Adrenal gland (tissue), 9 donors: ENCODE measurements at regions not wholly inside any gene's neighbourhood (a gene's known extent, or its start where the extent isn't known, plus 50 kb on each side); places are given as distances from the start of the nearest gene placed in this dataset.

Experiments used
- DNase-seq, 7 donors: peaks; one replicate each; pipeline ENCODE4 v3.0.0-alpha.2; 2019 to 2020
- H3K27ac ChIP-seq, 5 donors: fragments of 200-600 bp; sonication (generic) in 4 of 5; 1 replicate in 3 of 5; 2 replicates in 2 of 5; pipeline versions ENCODE4 v1.5.1 to v1.8.0; 2016 to 2020; ENCODE audit warnings: mild to moderate bottlenecking in 1 of 5
- H3K27me3 ChIP-seq: fragments of 200-600 bp; 2 replicates; pipeline ENCODE4 v1.8.0; 2021
- H3K36me3 ChIP-seq, 2 donors: fragments of 200-600 bp; replicated peaks in 1 of 2; 1 replicate in 1 of 2; 2 replicates in 1 of 2; pipeline versions ENCODE4 v1.5.1 to v1.8.0; 2018 to 2022
- H3K4me1 ChIP-seq, 2 donors: fragments of 200-600 bp; replicated peaks in 1 of 2; 1 replicate in 1 of 2; 2 replicates in 1 of 2; pipeline versions ENCODE4 v1.5.1 to v1.8.0; 2018 to 2021
- H3K4me3 ChIP-seq, 4 donors: fragments of 200-600 bp; sonication (generic) in 3 of 4; one replicate each; pipeline ENCODE4 v1.5.1; 2016 to 2018
- H3K9me3 ChIP-seq, 3 donors: fragments of 200-600 bp; sonication (generic) in 1 of 3; replicated peaks in 1 of 3; 1 replicate in 2 of 3; 2 replicates in 1 of 3; pipeline versions ENCODE4 v1.5.1 to v1.8.0; 2016 to 2021
- POLR2A ChIP-seq, 2 donors: fragments of 450-650 bp; IDR thresholded peaks; one replicate each; pipeline ENCODE4 v1.6.1; 2017; ENCODE audit warnings: antibody characterized with exemption in 2 of 2, mild to moderate bottlenecking in 2 of 2, moderate library complexity in 1 of 2
- WGBS, 4 donors: extraction: QIAGEN DNeasy Blood & Tissue Kit in 2 of 4; methylation state at CpG; one replicate each; pipeline versions ENCODE4 v1.1.5 to v1.1.7; 2013 to 2017; 5-methylcytosine and 5-hydroxymethylcytosine counted together
- intact Hi-C, 2 donors: fragments of 100-400 bp; cut with DNase I; formaldehyde crosslinking; loops; one replicate each; pipeline versions ENCODE4 v1.14.1 to v1.15.0; 2022 to 2023
- TF ChIP-seq, protein P1 (sequence below), 6 experiments: fragments of 450-650 bp in 4 of 6; fragments of 200-600 bp in 2 of 6; sonication (generic) in 1 of 6; IDR thresholded peaks; 1 replicate in 5 of 6; 2 replicates in 1 of 6; pipeline versions ENCODE4 v1.5.1 to v1.8.0; 2016 to 2021; ENCODE audit warnings: antibody characterized with exemption in 6 of 6, mild to moderate bottlenecking in 2 of 6, moderate library complexity in 1 of 6
- donor health status: healthy with polysubstance abuse.
- donor health status: Bipolar disorder and iron deficiency.
- donor health status: DM: yes; HTN: yes; CAD: no.
- donor health status: DM: no; HTN: no; CAD: no.
- donor health status: DM: no; HTN: no; CAD: no.

DNA sequence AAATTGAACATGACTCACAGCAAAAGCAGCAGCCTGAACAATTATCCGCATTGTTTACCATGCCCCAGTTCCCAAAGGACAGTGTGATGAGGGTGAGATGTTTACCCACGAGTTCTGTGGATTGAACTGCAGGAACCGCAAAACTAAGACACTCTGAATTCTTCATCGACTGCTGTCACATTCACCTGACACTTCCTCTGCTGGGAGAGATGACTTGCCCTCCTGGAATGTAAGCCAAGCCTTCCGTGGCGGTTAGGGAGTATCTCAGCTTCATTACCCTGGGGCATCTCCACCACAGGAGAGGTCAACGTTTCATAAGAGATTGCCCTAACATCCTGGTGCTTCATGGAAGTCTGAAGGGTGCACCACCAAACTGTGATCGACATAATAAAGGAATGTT is 374.6 kb upstream of the ADARB2 start:
- Histone ChIP-seq H3K27ac (no peak overlapping the region), H3K27me3 (no peaks in the 10 kb centered on the region), H3K9me3 (no peaks in the 10 kb centered on the region), H3K4me1 (no peaks in the 10 kb centered on the region), H3K4me3 (no peak overlapping the region), H3K36me3 (no peaks in the 10 kb centered on the region)
- TF ChIP-seq POLR2A (IDR thresholded peaks at IDR 0.05) = no peak
- TF ChIP-seq, protein P1, sequence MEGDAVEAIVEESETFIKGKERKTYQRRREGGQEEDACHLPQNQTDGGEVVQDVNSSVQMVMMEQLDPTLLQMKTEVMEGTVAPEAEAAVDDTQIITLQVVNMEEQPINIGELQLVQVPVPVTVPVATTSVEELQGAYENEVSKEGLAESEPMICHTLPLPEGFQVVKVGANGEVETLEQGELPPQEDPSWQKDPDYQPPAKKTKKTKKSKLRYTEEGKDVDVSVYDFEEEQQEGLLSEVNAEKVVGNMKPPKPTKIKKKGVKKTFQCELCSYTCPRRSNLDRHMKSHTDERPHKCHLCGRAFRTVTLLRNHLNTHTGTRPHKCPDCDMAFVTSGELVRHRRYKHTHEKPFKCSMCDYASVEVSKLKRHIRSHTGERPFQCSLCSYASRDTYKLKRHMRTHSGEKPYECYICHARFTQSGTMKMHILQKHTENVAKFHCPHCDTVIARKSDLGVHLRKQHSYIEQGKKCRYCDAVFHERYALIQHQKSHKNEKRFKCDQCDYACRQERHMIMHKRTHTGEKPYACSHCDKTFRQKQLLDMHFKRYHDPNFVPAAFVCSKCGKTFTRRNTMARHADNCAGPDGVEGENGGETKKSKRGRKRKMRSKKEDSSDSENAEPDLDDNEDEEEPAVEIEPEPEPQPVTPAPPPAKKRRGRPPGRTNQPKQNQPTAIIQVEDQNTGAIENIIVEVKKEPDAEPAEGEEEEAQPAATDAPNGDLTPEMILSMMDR (IDR thresholded peaks at IDR 0.05) = no peak
- intact Hi-C loops = no loop called here
- no peak for DNase-seq
- 60 to 67% (median 60%) methylated on average over 7 to 8 of the region's 8 CpGs for WGBS, 4 donors

DNA sequence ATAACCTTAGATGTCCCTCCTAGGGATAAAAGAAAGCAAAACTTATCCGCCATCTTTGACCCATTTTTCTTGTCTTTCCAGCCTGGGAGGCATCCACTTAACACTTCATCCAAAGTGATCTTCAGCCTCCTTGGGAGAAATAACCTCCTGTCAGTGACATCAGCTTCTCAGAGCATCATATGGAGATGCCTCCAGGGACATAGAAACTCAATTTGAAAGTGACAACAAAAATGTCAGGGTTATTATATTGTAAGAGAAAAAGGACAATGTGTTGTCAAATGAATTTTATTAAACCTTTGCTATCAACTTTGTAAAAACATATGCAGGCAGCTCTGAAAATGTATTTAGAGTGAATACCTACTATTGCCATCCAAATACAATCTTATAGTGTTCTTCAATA is 371.2 kb upstream of the ADARB2 start:
- H3K4me3 ChIP-seq = no peak overlapping the region
- H3K27ac ChIP-seq = no peak overlapping the region
- H3K36me3 ChIP-seq = no peaks in the 10 kb centered on the region
- intact Hi-C loops = no loop called here
- TF ChIP-seq, protein P1 (IDR thresholded peaks at IDR 0.05) = no peak
- TF ChIP-seq POLR2A (IDR thresholded peaks at IDR 0.05) = no peak
- H3K27me3 ChIP-seq = no peaks in the 10 kb centered on the region
- no peaks in the 10 kb centered on the region for H3K9me3 ChIP-seq
- DNase-seq = no peak
- no peaks in the 10 kb centered on the region for H3K4me1 ChIP-seq
- 81 to 86% (median 83%) methylated on average over 1 of the region's 1 CpG for WGBS, 4 donors

DNA sequence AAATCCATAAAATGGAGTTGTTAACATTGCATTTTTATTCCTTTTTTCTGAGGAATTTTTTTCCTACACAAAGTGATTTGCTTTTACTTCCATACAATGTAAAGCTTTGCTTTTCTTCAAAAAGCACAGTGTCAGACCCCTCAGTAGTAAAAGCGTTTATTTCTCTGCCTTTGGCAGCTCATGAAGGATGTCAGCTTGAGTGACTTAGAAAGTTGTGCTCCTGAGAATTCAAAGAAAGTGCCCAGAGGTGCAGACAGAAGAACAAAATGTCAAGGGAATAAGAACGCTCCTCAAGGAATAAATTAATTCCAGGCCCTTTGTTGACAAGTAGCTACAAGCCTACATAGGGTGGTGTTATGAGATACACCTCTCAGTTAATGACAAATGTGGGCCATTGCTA is 369.3 kb upstream of the ADARB2 start:
- 24 to 31% (median 30%) methylated on average over 2 of the region's 2 CpGs for WGBS, 4 donors
- H3K9me3 ChIP-seq = no peaks in the 10 kb centered on the region
- H3K36me3 ChIP-seq = no peaks in the 10 kb centered on the region
- H3K4me1 ChIP-seq = no peaks in the 10 kb centered on the region
- H3K4me3 ChIP-seq = no peak overlapping the region
- no peak for DNase-seq
- no peak for TF ChIP-seq POLR2A (IDR thresholded peaks at IDR 0.05)
- TF ChIP-seq, protein P1 (IDR thresholded peaks at IDR 0.05) = no peak
- H3K27me3 ChIP-seq = no peaks in the 10 kb centered on the region
- intact Hi-C loops = no loop called here
- H3K27ac ChIP-seq = no peak overlapping the region

DNA sequence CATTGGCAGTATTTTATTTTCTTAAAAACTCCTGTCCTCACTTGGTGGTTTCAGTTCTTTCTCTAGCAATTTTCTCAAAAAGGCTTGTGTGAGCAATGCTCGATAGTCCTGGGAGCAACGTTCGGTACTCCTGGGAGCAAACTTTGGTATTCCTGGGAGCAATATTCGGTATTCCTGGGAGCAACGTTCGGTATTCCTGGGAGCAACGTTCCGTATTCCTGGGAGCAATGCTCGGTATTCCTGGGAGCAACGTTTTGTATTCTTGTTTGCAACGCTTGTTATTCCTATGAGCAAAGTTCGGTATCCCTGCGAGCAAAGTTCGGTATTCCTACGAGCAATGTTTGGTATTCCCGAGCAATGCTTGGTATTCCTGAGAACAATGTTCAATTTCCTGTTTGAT is 362.0 kb upstream of the ADARB2 start:
- Histone ChIP-seq H3K4me1 (no peaks in the 10 kb centered on the region), H3K4me3 (no peak overlapping the region), H3K9me3 (no peaks in the 10 kb centered on the region), H3K27me3 (no peaks in the 10 kb centered on the region), H3K36me3 (no peaks in the 10 kb centered on the region), H3K27ac (no peak overlapping the region)
- DNase-seq = no peak
- WGBS, 4 donors = 86 to 89% (median 87%) methylated on average over 16 of the region's 16 CpGs
- intact Hi-C loops = no loop called here
- TF ChIP-seq, protein P1 (IDR thresholded peaks at IDR 0.05) = no peak
- TF ChIP-seq POLR2A (IDR thresholded peaks at IDR 0.05) = no peak
